ENCODE measurements at regions not wholly inside any gene's neighbourhood (a gene's known extent, or its start where the extent isn't known, plus 50 kb on each side); places are given as distances from the start of the nearest gene placed in this dataset.

DNA sequence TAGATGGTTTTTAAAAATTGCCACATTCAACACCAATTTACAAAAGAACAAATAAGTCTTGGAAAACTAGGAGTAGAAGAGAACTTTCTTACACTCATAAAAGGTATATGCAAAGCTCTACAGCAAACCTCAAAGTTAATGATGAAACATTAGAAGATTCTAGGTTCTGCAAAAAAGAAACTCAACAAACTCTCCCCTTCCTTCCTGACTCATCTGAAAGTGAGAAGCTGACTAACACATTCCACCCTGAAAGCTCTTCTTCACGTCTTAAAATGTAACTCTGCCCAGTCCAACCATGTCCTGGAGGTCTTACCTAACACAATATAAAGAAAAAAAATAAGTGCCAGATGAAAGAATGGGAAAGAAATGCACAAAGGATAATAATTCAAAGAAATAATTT is 218.9 kb upstream of the ISX start:
- no peak for DNase-seq

DNA sequence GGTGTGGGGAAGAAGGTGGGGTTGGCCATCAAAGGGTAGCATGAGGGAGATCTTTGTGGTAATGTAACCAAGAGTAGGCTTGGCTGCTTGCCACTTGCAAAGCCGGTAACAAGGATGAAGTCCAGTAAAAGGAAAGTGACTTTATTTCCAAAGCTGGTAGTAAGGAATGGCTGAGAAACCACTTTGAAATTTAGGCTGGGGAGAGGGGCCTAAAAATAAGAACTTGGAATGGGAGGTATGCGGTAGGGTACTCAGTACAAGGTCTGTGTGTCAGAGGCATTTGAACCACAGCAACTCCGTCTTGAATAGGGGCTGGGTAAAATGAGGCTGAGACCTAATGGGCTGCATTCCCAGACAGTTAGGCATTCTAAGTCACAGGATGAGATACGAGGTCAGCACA is 216.0 kb upstream of the ISX start:
- no peak for DNase-seq

DNA sequence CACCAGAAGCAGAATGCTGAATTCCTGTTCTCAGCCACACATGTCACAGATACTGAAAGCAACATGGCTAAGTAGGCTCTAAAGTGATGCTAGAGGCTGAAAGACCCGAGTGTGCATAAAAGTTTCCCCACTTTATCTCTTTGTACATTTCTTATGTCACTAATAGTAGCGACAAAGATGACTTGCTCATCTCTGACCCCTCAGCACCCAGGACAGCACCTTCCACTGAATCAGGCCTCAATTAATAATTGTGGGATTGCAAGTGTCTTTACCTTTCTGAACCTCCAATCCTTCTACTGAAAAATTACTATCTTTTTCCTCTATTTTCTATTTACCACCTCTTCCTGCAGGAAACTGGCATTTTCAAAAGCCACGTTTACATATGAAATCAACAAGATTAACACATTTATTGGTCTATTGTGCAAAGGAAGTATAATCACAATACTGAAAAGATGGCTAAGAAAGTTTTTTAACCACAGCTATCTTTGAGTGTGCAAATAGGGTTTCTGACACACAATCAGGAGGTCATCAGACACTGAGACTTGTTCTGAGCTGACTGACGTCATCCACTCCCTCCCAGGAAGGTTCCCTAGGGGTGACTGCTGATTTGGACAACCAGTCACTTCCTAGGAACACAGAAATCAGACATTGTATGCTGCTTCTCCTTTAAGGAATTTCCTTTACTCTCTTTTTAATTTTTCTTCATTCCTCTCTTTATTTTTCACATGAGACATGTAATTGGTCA is 213.9 kb upstream of the ISX start:
- DNase-seq = no peak

DNA sequence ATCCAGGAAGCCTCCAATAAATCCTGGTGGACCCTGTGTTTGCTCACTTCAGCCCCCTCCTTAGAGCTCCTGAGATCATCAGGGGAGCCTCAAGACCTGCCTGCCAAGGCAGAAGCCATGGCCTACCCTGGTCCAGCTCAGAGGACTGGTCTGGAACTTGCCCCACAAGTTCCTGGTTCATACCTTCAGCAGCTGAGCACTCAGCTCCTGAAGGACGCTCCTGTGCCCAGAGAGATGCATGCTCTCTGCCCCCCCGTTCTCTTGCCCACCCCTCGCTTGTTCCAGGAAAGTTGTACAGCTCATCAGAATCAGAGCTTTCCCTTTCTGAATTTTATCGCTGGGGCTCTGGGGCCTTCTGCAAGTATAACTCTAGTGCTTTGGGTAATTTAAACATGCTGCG is 210.5 kb upstream of the ISX start:
- DNase-seq = no peak

DNA sequence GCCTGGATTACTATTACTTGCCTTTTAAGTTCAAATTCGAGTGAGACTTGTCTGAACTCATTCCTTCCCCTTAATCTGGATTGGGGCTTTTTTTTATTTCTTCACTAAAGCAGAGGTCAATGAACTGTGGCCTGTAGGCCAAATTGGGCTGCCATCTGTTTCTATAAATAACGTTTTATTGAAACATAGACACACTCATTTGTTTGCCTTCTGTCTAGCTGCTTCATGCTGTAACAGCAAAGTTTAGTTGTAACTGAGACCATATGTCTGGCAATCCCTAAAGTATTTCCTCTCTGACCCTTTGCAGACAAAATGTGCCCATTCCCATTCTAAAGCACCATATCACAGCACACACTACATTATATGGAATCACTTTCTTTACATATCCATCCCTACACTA is 207.9 kb upstream of the ISX start:
- no peak for DNase-seq

DNA sequence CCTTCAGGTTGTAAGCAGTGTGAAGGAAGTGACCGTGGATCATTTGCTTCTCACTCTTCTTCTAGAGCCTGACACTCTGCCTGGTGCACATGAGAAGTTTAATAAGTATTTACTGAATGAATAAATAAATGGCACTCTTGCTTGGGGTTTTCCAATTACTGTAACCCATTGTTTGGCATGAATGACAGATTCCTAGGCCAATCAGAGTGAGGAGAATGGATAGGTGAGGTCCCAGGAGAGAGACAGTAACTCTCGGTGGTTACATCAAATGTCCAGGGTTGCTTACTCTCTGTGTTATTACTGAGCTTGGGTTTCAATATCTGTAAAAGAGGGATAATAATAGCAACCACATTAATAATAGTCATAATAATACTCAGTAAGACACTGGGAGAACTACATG is 204.2 kb upstream of the ISX start:
- no peak for DNase-seq

DNA sequence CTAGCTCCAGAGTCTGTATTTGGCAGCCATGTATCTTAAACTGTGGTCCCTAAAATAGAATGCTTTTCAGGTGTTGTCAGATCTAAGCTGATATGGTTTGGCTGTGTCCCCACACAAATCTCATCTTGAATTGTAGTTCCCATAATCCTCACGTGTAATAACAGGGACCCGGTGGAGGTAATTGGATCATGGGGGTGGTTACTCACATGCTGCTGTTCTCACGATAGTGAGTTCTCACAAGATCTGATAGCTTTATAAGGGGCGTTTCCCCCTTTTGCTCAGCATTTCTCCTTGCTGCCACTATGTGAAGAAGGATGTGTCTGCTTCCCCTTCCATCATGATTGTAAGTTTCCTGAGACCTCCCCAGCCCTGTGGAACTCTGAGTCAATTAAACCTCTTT is 199.9 kb upstream of the ISX start:
- no peak for DNase-seq

DNA sequence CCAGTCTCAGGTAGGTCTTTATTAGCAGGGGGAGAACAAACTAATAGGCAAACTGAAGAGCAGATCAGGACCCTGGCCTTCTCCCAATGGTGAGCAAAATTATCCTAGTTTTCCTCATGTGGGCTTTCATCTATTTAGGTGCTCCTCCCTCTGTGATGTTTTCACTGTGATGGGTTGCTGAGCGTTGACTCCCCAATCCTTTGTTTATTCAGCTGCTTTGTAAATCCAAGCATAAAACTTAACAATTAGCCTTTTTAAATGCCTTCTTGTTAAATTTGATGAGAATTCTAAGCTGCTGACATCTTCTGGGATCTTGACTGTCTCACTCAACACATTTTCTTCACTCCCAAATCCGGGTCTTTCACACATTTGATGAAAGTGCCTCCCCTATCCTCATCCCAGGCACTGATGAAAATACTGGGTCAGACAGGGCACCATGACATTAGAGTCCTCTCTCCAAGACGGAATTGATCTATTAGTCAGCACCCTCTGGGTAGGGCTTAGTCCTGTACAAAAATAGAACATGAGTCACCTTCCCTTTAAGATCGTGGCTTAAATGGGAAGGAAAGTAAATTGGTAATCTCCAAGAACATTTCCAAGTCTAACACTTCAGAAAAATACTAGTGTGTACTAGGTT is 199.3 kb upstream of the ISX start:
- DNase-seq = no peak

DNA sequence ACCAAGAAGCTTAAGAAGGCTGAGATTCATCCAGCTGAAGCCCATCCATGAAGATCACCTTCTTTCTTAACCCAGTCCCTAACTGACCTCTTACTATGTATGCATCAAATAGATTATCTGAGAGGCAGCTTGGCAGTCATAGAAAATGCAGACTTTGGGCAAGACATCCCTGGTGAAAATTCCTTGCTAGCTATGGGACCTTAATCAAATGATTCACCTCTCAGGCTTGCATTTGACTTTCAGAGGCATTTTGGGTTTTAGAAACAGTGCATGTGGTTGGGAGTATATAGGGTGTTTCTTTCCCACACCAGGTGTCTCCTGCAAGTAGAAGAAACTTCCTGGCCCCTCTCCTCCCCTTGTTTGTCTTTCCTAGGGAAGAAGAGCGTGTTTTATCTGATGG is 188.5 kb upstream of the ISX start:
- DNase-seq = no peak

DNA sequence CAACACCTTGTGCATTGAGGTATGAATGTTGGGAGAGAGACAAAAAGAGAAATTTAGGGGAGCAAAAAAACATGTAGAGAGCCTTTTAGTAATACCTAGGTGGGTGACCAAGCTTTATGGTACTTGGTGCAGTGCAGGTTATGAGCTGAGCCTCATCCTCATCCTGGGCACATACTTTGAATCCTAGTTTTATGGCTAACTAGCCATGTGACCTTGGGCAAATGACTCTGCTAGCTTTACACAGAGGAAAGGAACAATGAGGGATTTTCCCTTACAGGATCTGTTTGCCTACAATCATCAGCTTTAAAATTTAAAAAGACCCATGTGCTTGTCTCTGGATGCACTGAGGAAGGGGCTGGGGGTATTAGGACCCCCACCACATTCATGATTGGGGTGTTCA is 187.8 kb upstream of the ISX start:
- no peak for DNase-seq

DNA sequence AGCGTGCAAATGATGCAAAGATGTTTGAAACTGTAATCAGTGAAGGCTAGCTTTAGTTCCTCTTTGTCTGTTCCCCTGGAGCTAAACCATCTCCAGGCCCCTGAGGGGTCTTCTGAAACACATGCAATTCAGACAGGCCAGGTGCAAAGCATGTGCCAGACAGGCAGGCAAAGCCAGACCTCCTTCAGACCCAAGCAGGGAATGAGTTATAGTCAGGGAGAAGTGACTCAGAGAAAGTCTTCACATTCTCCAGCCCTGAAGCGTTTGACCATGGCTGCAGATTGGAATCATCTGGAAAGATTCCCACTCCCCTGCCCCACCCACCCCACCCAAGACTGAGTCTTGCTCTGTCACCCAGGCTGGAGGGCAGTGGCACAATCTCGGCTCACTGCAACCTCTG is 187.0 kb upstream of the ISX start:
- DNase-seq = no peak

DNA sequence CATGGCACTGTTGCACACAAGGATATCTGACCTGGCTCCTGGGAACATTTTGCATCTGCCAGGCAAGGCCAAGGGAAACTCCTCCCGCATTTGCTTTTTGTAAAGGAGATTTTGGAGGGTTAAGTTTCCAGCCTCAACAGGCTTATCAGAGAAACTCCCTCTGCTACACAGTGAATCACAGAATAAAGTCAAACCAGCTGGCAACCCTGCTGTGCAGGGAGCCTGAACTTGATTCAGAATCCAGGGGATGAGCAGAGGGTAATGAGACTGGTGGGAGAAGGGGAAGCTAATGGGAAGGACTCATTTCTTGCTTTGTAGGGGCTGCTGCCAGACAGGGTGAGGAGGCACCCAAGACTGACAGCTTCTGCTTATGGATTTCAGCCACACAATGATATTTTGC is 185.3 kb upstream of the ISX start:
- no peak for DNase-seq

DNA sequence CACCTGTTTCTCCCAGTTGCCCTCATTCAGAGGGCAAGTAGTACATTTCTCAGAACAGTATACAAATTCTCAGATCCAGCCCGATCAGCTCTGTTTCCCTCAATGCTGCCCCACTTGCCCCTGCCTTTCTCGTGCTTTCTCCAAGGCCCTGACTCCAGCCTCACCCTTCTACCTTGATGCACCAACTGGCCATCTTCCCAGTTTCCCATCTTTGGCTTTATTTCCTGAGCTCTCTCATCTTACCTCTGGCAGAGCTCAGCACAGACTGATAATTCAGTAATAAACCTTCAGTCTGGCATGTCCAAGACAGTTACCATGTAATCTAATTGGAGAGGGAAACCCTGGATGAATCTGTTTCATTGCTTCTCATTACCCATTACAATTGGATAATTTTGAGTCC is 184.5 kb upstream of the ISX start:
- no peak for DNase-seq

DNA sequence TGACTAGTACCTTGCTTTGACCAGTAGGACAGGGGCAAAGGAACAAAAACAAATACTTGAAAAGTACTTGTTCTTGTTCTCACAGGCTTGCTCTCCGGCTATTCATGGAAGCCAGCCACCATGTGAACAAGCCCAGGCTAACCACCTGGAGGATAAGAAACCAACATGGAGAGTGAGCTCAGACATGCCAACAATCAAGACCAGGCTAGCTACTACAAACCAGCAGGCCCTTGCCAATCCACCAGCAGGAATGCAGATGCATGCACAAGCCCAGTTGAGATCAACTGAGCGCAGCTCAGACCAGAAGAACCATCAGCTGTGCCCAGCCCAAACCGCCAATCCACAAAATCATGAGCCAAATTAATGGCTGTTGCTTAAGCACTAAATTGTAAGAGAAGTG is 180.1 kb upstream of the ISX start:
- DNase-seq = no peak

DNA sequence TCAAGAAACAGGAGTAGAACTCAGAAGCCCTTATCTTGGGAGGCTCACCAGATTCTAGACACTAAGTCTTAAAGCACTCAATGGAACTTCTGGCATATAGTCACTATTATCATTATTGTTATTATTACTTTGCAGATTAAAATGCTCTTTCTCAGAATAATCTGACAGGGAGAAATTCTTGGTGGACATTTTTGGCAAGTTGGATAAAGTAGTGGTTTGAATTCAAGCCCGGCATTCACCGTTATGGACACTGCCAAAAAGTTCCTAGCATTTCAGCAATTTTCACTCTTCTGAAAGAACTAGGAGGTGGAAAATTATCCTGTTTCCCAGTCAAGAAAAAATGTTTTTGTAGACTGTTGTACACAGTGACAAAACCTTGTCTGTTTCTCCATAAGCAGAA is 179.6 kb upstream of the ISX start:
- no peak for DNase-seq

DNA sequence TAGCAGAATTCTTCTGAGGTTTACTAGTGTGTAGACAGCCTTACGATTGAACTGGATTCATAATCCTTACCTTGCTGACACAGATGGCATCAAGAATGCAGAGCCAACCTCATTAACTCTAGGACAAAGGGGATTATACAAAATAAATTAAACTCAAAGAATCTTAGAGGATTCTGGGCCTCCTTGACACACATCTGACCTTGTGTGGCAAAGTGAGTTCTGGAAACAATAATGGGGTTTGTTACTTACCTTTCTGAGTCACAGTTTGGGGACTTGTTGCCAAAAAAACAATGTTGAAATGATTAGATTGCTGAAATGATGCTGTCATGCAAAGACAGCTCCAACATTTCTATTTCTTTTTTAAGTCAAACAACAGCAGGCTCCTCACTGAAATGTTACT is 179.1 kb upstream of the ISX start:
- no peak for DNase-seq

DNA sequence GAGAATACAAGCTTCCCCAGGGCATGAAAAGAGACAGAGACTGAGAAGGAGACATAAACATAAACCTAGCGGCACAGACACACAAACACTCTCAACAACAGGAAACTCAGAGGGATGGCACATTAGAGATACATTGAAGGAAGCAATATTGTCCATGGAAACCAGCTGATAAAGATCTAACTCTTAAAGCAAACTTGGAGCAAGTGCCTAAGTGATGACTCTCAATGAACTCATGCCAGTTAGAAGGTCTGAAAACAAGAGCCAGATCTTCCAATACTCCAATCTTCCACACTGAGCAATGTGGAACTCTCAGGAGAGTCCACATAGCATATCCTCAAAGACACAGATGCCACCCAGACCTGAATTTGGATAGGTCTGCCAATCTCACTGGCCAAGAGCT is 168.8 kb upstream of the ISX start:
- no peak for DNase-seq

DNA sequence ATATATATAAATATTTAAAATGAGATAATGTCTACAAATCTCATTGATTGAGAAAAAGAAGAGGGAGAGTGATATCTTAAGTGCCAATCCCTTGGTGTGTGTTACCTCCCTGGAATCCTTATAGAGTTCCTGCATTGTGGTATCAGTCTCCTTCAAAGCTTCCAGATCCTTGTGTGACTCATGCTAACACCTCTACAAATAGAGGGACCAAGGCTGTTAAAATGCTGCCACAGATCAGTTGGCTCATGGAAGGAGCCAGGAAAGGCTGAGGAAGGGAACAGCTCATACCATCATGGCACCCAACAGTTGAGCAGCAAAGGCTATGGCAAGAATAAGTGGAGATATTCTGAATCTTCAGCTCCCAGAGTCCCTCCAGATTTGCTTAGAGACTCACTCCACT is 163.6 kb upstream of the ISX start:
- no peak for DNase-seq

DNA sequence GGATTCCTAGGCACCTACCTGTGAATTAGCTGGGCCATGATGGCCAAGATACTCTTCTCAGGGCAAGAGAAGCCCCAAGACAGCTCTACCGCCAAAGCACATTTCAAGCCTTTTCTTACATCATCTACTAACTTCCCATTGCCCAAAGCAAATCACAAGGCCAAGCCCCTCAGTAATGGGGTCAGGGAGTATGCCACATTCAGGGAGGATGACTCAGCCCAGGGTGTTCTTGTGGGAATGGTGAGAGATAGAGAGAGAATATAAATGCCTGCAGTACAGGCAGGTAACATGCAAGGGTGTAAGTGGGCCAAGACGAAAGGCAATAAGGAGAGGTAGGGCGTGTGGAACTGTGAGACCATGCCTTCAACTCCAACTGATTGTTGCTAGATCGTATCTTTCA is 162.5 kb upstream of the ISX start:
- no peak for DNase-seq

DNA sequence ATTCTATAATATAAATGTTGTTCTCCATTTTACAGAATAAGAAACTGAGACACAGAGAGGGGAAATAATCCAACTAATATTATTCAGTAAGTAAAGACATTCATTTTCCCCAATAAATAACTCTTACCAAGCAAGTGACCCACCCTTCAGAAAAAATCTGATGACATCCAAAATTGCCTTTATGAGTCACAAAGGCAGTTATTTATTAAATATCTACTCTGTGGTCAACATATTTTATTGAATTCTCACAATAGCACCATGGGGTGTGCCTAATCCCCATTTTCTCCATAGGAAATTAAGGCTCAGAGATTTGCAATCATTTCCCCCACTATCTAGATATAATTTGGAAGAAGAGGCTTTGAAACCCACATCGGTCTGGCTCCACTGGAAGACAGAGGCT is 161.5 kb upstream of the ISX start:
- DNase-seq = no peak

DNA sequence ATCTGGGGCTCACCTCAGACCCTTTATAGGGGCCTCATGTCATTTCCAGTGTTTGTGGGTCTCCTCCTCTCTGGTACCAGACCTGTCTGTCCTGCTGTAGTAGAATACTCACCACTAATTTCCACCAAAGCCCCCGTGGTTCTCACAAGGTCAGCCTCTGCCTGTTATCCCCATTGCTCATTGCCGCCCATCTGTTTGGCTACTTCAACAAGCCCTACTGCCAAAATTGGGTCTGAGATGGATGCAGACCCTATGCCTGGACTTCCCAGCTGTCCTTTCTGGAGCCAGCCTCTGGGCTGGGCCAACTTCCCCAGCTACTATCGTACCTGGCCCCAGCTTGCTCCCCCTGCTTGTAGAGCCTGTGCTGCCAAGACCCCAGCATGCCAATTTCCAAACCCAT is 152.1 kb upstream of the ISX start:
- no peak for DNase-seq

DNA sequence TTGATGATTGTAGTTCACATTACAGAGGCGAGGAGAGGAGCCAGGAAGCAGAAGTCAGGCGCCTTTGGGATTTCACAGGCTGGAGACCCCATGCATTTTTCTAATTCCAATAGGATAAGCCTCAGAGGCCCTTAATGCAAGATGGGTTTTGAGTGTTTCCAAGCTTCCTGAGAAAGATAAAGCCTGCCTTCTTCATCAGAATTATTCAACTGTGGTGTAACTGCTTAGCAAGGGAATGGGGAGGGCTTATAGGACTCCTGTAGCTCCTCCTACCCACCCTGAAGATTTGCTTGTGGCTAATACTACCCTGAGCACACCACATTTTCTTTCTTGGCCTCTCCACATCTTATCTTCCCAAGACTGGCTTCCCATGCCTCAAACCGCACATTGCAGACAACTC is 151.1 kb upstream of the ISX start:
- DNase-seq = no peak

DNA sequence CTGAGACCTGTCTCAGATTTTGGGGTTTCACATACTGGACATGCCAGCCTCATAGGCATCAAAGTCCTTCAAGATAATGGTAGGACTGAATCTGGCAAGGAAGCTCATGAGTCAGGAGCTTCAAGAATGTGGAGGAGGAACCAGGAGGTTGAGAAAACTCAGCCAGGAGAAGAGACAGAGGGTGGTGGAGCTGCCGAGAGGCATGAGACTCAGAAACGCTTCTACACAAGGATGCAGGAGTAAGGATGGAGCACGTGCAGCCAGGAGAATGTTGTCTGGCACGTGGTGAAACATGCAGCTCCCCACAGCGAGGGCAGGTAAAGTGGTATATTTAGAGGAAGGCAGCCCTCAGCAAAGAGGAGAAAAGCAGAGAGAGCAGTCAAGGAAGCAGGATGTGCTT is 148.7 kb upstream of the ISX start:
- DNase-seq = no peak

DNA sequence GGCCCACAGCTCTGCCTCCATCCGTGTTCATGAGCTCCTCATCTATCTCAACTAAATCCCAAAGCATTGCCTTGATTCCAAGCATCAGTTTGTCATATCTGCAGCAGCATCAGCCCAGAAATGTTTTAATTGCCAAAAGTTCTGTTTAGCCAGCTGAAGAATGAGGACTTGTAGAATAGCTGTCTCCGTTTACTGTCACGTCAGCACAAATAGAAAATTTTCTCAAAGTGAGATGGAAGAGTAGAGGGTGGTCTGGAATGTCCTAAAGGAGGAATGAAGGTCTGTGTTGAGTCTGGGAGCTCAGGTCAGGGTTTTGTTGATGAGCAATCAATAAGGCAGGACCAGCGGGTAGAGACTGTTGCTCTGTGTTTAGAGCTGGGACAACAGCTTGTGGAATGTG is 134.9 kb upstream of the ISX start:
- no peak for DNase-seq

DNA sequence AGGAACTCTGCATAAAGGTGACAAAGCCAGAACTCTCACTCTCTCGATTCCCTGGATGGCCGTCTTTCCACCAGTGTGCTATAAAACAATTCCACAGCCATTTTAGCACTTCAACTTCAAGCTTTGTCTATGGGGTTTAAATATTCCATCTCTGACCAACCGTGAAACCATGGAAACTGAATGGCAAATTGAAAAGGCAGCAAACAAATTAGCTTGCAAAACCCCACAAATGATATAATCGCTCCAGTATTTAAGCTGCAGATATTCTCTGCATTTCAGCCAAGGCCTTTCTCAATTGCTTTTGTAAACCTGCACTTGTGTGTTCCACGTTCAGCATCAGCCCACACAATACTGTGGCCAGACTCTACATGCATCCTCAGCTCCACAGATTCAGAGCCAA is 131.7 kb upstream of the ISX start:
- DNase-seq = no peak
